H1 (cell line): ENCODE measurements at regions not wholly inside any gene's neighbourhood (a gene's known extent, or its start where the extent isn't known, plus 50 kb on each side); places are given as distances from the start of the nearest gene placed in this dataset.

Experiments used
- CBX5 ChIP-seq: fragments of 300-800, 300-1000 bp; sonication (generic); IDR thresholded peaks from 2 replicates; pipeline ENCODE4 v1.7.1; 2016; ENCODE audit warnings: antibody characterized with exemption, low read length, low read depth
- TF ChIP-seq, protein P1 (sequence below): fragments of 300-600 bp; sonication (generic); IDR thresholded peaks from 2 replicates; pipeline ENCODE4 v1.7.1; 2012; ENCODE audit warnings: low read length, moderate library complexity, mild to moderate bottlenecking, inconsistent platforms; ENCODE audit not compliant: insufficient replicate concordance

DNA sequence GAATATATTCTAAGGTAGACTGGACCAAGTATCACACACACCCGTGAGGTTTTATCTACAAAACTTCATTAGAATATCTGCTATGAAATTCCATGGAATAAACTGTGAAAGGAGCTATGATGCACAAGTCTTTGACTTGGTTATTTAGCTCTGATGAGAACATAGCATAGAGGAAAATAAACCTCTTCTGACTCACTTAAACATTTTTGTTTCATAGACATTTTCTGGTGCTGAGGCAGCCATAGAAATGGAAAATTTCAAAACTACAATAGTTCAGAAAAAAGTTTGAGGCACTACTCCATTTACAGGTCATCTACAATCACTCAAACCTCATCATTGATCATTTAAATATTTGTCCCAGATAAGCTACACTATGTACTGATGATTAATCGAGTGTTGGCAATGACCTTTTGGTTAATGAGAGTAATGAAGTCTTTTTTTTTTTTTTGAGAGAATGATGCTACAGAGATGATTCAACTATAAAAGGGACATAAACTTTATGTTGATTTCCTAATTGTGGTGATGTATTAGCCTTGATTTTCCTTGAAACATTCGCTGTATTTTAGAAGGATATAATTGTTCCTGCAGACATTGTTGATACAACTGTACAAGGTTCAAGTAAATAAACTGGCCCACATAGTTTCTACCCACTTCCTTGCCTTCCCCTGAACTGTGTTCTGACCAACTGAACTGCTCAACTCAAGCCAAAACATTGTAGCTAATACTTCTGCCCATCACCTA lies 77.5 kb downstream of the AREG start (continued):
- TF ChIP-seq, protein P1, sequence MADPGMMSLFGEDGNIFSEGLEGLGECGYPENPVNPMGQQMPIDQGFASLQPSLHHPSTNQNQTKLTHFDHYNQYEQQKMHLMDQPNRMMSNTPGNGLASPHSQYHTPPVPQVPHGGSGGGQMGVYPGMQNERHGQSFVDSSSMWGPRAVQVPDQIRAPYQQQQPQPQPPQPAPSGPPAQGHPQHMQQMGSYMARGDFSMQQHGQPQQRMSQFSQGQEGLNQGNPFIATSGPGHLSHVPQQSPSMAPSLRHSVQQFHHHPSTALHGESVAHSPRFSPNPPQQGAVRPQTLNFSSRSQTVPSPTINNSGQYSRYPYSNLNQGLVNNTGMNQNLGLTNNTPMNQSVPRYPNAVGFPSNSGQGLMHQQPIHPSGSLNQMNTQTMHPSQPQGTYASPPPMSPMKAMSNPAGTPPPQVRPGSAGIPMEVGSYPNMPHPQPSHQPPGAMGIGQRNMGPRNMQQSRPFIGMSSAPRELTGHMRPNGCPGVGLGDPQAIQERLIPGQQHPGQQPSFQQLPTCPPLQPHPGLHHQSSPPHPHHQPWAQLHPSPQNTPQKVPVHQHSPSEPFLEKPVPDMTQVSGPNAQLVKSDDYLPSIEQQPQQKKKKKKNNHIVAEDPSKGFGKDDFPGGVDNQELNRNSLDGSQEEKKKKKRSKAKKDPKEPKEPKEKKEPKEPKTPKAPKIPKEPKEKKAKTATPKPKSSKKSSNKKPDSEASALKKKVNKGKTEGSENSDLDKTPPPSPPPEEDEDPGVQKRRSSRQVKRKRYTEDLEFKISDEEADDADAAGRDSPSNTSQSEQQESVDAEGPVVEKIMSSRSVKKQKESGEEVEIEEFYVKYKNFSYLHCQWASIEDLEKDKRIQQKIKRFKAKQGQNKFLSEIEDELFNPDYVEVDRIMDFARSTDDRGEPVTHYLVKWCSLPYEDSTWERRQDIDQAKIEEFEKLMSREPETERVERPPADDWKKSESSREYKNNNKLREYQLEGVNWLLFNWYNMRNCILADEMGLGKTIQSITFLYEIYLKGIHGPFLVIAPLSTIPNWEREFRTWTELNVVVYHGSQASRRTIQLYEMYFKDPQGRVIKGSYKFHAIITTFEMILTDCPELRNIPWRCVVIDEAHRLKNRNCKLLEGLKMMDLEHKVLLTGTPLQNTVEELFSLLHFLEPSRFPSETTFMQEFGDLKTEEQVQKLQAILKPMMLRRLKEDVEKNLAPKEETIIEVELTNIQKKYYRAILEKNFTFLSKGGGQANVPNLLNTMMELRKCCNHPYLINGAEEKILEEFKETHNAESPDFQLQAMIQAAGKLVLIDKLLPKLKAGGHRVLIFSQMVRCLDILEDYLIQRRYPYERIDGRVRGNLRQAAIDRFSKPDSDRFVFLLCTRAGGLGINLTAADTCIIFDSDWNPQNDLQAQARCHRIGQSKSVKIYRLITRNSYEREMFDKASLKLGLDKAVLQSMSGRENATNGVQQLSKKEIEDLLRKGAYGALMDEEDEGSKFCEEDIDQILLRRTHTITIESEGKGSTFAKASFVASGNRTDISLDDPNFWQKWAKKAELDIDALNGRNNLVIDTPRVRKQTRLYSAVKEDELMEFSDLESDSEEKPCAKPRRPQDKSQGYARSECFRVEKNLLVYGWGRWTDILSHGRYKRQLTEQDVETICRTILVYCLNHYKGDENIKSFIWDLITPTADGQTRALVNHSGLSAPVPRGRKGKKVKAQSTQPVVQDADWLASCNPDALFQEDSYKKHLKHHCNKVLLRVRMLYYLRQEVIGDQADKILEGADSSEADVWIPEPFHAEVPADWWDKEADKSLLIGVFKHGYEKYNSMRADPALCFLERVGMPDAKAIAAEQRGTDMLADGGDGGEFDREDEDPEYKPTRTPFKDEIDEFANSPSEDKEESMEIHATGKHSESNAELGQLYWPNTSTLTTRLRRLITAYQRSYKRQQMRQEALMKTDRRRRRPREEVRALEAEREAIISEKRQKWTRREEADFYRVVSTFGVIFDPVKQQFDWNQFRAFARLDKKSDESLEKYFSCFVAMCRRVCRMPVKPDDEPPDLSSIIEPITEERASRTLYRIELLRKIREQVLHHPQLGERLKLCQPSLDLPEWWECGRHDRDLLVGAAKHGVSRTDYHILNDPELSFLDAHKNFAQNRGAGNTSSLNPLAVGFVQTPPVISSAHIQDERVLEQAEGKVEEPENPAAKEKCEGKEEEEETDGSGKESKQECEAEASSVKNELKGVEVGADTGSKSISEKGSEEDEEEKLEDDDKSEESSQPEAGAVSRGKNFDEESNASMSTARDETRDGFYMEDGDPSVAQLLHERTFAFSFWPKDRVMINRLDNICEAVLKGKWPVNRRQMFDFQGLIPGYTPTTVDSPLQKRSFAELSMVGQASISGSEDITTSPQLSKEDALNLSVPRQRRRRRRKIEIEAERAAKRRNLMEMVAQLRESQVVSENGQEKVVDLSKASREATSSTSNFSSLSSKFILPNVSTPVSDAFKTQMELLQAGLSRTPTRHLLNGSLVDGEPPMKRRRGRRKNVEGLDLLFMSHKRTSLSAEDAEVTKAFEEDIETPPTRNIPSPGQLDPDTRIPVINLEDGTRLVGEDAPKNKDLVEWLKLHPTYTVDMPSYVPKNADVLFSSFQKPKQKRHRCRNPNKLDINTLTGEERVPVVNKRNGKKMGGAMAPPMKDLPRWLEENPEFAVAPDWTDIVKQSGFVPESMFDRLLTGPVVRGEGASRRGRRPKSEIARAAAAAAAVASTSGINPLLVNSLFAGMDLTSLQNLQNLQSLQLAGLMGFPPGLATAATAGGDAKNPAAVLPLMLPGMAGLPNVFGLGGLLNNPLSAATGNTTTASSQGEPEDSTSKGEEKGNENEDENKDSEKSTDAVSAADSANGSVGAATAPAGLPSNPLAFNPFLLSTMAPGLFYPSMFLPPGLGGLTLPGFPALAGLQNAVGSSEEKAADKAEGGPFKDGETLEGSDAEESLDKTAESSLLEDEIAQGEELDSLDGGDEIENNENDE = no peak
- no peak for TF ChIP-seq CBX5
